NB4 (cell line): ENCODE measurements at regions not wholly inside any gene's neighbourhood (a gene's known extent, or its start where the extent isn't known, plus 50 kb on each side); places are given as distances from the start of the nearest gene placed in this dataset.

ENCODE experiments used
- CTCF ChIP-seq: IDR thresholded peaks from one replicate; pipeline ENCODE4 v1.5.1; 2012; ENCODE audit warnings: low read depth, low read length
- MAX ChIP-seq: IDR thresholded peaks from 2 replicates; pipeline ENCODE4 v1.6.1; 2011; ENCODE audit warnings: low read depth, low read length
- MYC ChIP-seq: IDR thresholded peaks from 2 replicates; pipeline ENCODE4 v1.6.1; 2011; ENCODE audit warnings: low read depth, low read length
- POLR2A ChIP-seq: IDR thresholded peaks from 2 replicates; pipeline ENCODE4 v1.6.1; 2011; ENCODE audit warnings: mild to moderate bottlenecking; ENCODE audit not compliant: insufficient read length; ENCODE audit errors: extremely low read depth

DNA sequence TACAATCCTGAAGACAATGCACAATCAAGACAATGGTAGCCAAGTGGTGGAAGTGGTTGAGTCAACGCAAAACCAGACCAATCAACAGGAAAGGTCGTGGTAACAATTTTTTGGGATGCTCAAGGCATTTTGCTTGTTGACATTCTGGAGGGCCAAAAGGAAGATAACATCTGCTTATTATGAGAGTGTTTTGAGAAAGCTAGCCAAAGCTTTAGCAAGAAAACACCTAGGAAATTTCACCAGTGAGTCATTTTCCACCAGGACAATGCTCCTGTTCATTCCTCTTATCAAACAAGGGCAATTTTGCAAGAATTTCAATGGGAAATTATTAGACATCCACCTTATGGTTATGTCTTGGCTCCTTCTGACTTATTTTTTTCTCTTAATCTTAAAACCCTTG, 1932.2 kb upstream of the RAG2 start:
- TF ChIP-seq CTCF (no peak), POLR2A (no peak), MAX (no peak), MYC (no peak)
